Neutrophil (primary cell): ENCODE measurements at regions not wholly inside any gene's neighbourhood (a gene's known extent, or its start where the extent isn't known, plus 50 kb on each side); places are given as distances from the start of the nearest gene placed in this dataset.

Source experiments
- H3K27ac ChIP-seq: fragments of 200-600 bp; sonication (generic); 2 replicates; pipeline ENCODE4 v1.5.1; 2016; ENCODE audit warnings: mild to moderate bottlenecking, moderate library complexity
- H3K27me3 ChIP-seq: fragments of 200-600 bp; sonication (generic); 2 replicates; pipeline ENCODE4 v1.6.0; 2016; ENCODE audit warnings: mild to moderate bottlenecking
- H3K36me3 ChIP-seq: fragments of 200-600 bp; sonication (generic); 2 replicates; pipeline ENCODE4 v1.5.1; 2017
- H3K4me1 ChIP-seq, 2 experiments: fragments of 200-600 bp in 1 of 2; sonication (generic) in 1 of 2; 1 replicate in 1 of 2; 2 replicates in 1 of 2; pipeline versions ENCODE4 v1.5.1 to v1.6.1; 2013 to 2016; ENCODE audit warnings: low read depth in 1 of 2, low read length in 1 of 2, mild to moderate bottlenecking in 1 of 2, moderate library complexity in 1 of 2; ENCODE audit not compliant: control insufficient read depth in 1 of 2, insufficient read depth in 1 of 2
- H3K4me3 ChIP-seq, 2 experiments: fragments of 200-600 bp in 1 of 2; sonication (generic) in 1 of 2; 1 replicate in 1 of 2; 2 replicates in 1 of 2; pipeline ENCODE4 v1.5.1; 2013 to 2016; ENCODE audit warnings: low read depth in 1 of 2, low read length in 1 of 2, mild to moderate bottlenecking in 1 of 2, moderate library complexity in 1 of 2
- H3K9me3 ChIP-seq: fragments of 200-600 bp; sonication (generic); 2 replicates; pipeline ENCODE4 v1.5.1; 2016
- CTCF ChIP-seq: fragments of 200-600 bp; sonication (generic); IDR thresholded peaks from 2 replicates; pipeline ENCODE4 v1.5.1; 2016; ENCODE audit warnings: antibody characterized with exemption

GRCh38 chrX:39301036-39301435, 499.8 kb downstream of the MID1IP1 start:
- H3K9me3 ChIP-seq: no peaks in the 10 kb centered on the region
- H3K27ac ChIP-seq: no peak overlapping the region
- H3K4me1 ChIP-seq: no peaks in the 10 kb centered on the region
- no peaks in the 10 kb centered on the region for H3K27me3 ChIP-seq
- H3K36me3 ChIP-seq: no peaks in the 10 kb centered on the region
- TF ChIP-seq CTCF: no peak
- H3K4me3 ChIP-seq: no peak overlapping the region

- H3K36me3 ChIP-seq: no peaks in the 10 kb centered on the region
- no peak overlapping the region for H3K27ac ChIP-seq
- no peak overlapping the region for H3K4me3 ChIP-seq
- no peaks in the 10 kb centered on the region for H3K27me3 ChIP-seq
- TF ChIP-seq CTCF: no peak
- H3K4me1 ChIP-seq: no peaks in the 10 kb centered on the region
- H3K9me3 ChIP-seq: no peaks in the 10 kb centered on the region
Observed at GRCh38 chrX:39302838-39303237, 501.6 kb downstream of the MID1IP1 start.

GRCh38 chrX:39304746-39305145, 503.5 kb downstream of the MID1IP1 start:
- Histone ChIP-seq H3K4me1 (no peaks in the 10 kb centered on the region), H3K27me3 (no peaks in the 10 kb centered on the region), H3K27ac (no peak overlapping the region), H3K4me3 (no peak overlapping the region), H3K36me3 (no peaks in the 10 kb centered on the region), H3K9me3 (no peaks in the 10 kb centered on the region)
- no peak for TF ChIP-seq CTCF

- Histone ChIP-seq H3K9me3 (no peaks in the 10 kb centered on the region), H3K36me3 (no peaks in the 10 kb centered on the region), H3K27me3 (no peaks in the 10 kb centered on the region), H3K4me3 (no peak overlapping the region), H3K27ac (no peak overlapping the region), H3K4me1 (no peaks in the 10 kb centered on the region)
- no peak for TF ChIP-seq CTCF
Observed at GRCh38 chrX:39307488-39307887, 506.2 kb downstream of the MID1IP1 start.

GRCh38 chrX:39308126-39308525, 506.9 kb downstream of the MID1IP1 start:
- no peak overlapping the region for H3K27ac ChIP-seq
- no peaks in the 10 kb centered on the region for H3K36me3 ChIP-seq
- H3K4me1 ChIP-seq: no peaks in the 10 kb centered on the region
- no peak for TF ChIP-seq CTCF
- H3K9me3 ChIP-seq: no peaks in the 10 kb centered on the region
- no peaks in the 10 kb centered on the region for H3K27me3 ChIP-seq
- no peak overlapping the region for H3K4me3 ChIP-seq

- no peak for TF ChIP-seq CTCF
- Histone ChIP-seq H3K27me3 (no peaks in the 10 kb centered on the region), H3K9me3 (no peaks in the 10 kb centered on the region), H3K36me3 (no peaks in the 10 kb centered on the region), H3K4me1 (no peaks in the 10 kb centered on the region), H3K4me3 (no peak overlapping the region), H3K27ac (no peak overlapping the region)
Observed at GRCh38 chrX:39309018-39309635, 507.9 kb downstream of the MID1IP1 start.
